ENCODE measurements at regions not wholly inside any gene's neighbourhood (a gene's known extent, or its start where the extent isn't known, plus 50 kb on each side); places are given as distances from the start of the nearest gene placed in this dataset.

DNA sequence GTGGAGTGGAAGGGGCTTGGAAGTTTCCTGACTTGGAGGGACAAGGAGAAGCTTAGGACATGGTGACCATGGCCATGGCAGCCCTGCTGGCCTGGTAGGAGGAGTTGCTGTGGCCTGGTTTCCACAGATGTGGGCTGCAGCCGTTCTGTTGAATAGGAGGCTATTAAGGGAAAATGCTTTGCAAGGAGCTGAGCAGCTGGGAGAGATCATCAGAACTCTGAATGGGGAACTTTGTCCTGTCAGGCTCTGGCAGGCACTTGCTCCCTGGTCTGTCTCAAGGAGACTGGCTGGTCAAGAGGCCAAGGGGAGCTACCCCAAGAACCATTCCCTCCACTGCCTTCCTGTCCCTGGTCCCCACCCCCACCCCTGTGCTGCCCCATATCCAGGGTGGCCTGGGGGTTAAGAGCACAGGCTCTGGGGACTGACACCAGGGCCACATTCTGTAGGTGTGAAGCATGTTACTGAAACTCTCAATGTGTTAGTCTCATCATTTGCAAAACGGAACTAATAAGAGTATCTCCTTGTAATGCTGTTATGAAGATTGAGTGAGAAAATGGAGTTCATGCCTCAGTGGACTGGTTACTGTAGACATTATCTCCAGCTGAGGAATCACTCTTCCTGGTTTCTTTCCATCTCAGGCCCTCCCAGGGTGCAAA, 84.0 kb upstream of the ARAP3 start:
- TF ChIP-seq, protein P1, sequence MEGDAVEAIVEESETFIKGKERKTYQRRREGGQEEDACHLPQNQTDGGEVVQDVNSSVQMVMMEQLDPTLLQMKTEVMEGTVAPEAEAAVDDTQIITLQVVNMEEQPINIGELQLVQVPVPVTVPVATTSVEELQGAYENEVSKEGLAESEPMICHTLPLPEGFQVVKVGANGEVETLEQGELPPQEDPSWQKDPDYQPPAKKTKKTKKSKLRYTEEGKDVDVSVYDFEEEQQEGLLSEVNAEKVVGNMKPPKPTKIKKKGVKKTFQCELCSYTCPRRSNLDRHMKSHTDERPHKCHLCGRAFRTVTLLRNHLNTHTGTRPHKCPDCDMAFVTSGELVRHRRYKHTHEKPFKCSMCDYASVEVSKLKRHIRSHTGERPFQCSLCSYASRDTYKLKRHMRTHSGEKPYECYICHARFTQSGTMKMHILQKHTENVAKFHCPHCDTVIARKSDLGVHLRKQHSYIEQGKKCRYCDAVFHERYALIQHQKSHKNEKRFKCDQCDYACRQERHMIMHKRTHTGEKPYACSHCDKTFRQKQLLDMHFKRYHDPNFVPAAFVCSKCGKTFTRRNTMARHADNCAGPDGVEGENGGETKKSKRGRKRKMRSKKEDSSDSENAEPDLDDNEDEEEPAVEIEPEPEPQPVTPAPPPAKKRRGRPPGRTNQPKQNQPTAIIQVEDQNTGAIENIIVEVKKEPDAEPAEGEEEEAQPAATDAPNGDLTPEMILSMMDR (IDR thresholded peaks at IDR 0.05; ENCODE audit: borderline replicate concordance, extremely low read depth, low read length, poor library complexity, severe bottlenecking) = no peak
- no peak for TF ChIP-seq EZH2 (IDR thresholded peaks at IDR 0.05; ENCODE audit: borderline replicate concordance, low read depth, low read length, severe bottlenecking)
- 0 out of 2 replicates have a peak, but pooled peaks cover 3% of the 10 kb centered on the region for H4K20me1 ChIP-seq (ENCODE audit: insufficient read depth, low read length)
- peaks cover 8% of the 10 kb centered on the region for H3K27me3 ChIP-seq (ENCODE audit: insufficient read depth, low read length, poor library complexity)
- H3K79me2 ChIP-seq (ENCODE audit: insufficient read depth, low read length) = no peaks in the 10 kb centered on the region
- no peaks in the 10 kb centered on the region for H3K9me3 ChIP-seq (ENCODE audit: insufficient read depth, low read length, severe bottlenecking)
- H2AFZ ChIP-seq (ENCODE audit: low read depth, low read length) = no peak overlapping the region
- H3K27ac ChIP-seq (ENCODE audit: low read length) = no peak overlapping the region
- H3K9ac ChIP-seq (ENCODE audit: low read depth, low read length) = no peak overlapping the region
- no peak overlapping the region for H3K4me3 ChIP-seq (ENCODE audit: low read depth in 1 of 2, low read length in 2 of 2)
- no peaks in the 10 kb centered on the region for H3K36me3 ChIP-seq (ENCODE audit: insufficient read depth, low read length)
- no peak overlapping the region for H3K4me2 ChIP-seq (ENCODE audit: insufficient read depth, low read length)
- DNase-seq (no peak), ATAC-seq (ENCODE audit: insufficient read depth, low read depth) (no peak)
- no peaks in the 10 kb centered on the region for H3K4me1 ChIP-seq (ENCODE audit: insufficient read depth, low read length)

DNA sequence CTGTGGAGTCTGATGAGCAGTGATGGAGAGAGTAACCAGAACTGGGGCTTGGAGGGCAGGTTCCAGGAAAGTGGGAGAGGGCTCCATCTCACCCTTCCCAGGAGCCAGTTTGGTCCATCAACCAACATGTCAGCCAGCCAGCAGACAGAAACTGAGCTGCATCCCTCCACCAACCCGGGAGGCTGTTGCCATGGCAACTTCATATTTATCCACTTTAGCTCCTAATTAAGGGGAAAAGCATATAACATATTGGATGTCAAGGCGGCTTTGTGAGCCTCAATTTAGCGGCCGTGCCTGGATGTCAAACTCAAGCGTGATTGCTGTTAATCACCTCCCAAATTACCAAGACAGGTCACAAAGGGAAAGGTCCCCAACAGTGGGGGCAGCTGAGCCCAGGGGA, 81.5 kb upstream of the ARAP3 start:
- TF ChIP-seq EZH2 (IDR thresholded peaks at IDR 0.05; ENCODE audit: borderline replicate concordance, low read depth, low read length, severe bottlenecking) = no peak
- TF ChIP-seq, protein P1 (IDR thresholded peaks at IDR 0.05; ENCODE audit: borderline replicate concordance, extremely low read depth, low read length, poor library complexity, severe bottlenecking) = no peak
- no peak overlapping the region for H3K9ac ChIP-seq (ENCODE audit: low read depth, low read length)
- H3K27ac ChIP-seq (ENCODE audit: low read length) = no peak overlapping the region
- H3K36me3 ChIP-seq (ENCODE audit: insufficient read depth, low read length) = no peaks in the 10 kb centered on the region
- no peak overlapping the region for H2AFZ ChIP-seq (ENCODE audit: low read depth, low read length)
- no peak for DNase-seq
- H3K9me3 ChIP-seq (ENCODE audit: insufficient read depth, low read length, severe bottlenecking) = no peaks in the 10 kb centered on the region
- ATAC-seq (ENCODE audit: insufficient read depth, low read depth) = no peak
- 0 out of 2 replicates have a peak, but pooled peaks cover 3% of the 10 kb centered on the region for H4K20me1 ChIP-seq (ENCODE audit: insufficient read depth, low read length)
- H3K79me2 ChIP-seq (ENCODE audit: insufficient read depth, low read length) = no peaks in the 10 kb centered on the region
- H3K4me2 ChIP-seq (ENCODE audit: insufficient read depth, low read length) = no peak overlapping the region
- H3K27me3 ChIP-seq (ENCODE audit: insufficient read depth, low read length, poor library complexity) = peaks cover 9% of the 10 kb centered on the region
- H3K4me1 ChIP-seq (ENCODE audit: insufficient read depth, low read length) = no peaks in the 10 kb centered on the region
- H3K4me3 ChIP-seq (ENCODE audit: low read depth in 1 of 2, low read length in 2 of 2) = no peak overlapping the region

DNA sequence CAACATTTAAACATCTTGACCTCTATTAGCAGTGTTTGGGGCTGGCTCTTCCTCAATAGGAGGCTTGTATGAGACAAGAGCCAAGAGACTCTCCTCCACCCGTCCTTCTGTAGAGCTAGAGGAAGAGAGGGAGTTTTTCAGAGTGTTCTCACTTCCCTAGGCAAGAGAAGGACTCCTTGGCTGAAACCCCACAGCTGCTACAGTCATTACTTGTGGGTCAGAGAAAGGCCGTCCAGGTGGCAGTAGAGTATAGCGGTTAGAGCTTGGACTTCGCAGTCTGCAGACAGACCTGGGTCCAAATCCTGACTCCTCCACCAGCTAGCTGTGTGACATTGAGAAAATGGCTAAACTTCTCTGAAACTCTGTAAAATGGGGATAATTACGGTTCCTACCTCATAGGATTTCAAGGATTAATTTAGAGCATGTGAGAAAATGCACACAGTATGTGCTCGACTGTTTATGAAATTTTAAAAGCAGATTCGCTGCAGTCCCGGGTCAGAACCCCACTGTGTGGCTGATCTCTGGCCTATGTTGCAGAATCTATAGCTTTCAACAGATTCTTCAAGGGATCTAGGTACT, 80.8 kb upstream of the ARAP3 start:
- no peak overlapping the region for H3K27ac ChIP-seq (ENCODE audit: low read length)
- 0 out of 2 replicates have a peak, but pooled peaks cover 3% of the 10 kb centered on the region for H4K20me1 ChIP-seq (ENCODE audit: insufficient read depth, low read length)
- H3K79me2 ChIP-seq (ENCODE audit: insufficient read depth, low read length) = no peaks in the 10 kb centered on the region
- DNase-seq = no peak
- H3K36me3 ChIP-seq (ENCODE audit: insufficient read depth, low read length) = no peaks in the 10 kb centered on the region
- H3K4me2 ChIP-seq (ENCODE audit: insufficient read depth, low read length) = no peak overlapping the region
- no peak overlapping the region for H2AFZ ChIP-seq (ENCODE audit: low read depth, low read length)
- H3K4me3 ChIP-seq (ENCODE audit: low read depth in 1 of 2, low read length in 2 of 2) = no peak overlapping the region
- H3K4me1 ChIP-seq (ENCODE audit: insufficient read depth, low read length) = no peaks in the 10 kb centered on the region
- no peak for TF ChIP-seq EZH2 (IDR thresholded peaks at IDR 0.05; ENCODE audit: borderline replicate concordance, low read depth, low read length, severe bottlenecking)
- TF ChIP-seq, protein P1 (IDR thresholded peaks at IDR 0.05; ENCODE audit: borderline replicate concordance, extremely low read depth, low read length, poor library complexity, severe bottlenecking) = no peak
- peaks cover 14% of the 10 kb centered on the region for H3K27me3 ChIP-seq (ENCODE audit: insufficient read depth, low read length, poor library complexity)
- H3K9me3 ChIP-seq (ENCODE audit: insufficient read depth, low read length, severe bottlenecking) = no peaks in the 10 kb centered on the region
- H3K9ac ChIP-seq (ENCODE audit: low read depth, low read length) = no peak overlapping the region
- ATAC-seq (ENCODE audit: insufficient read depth, low read depth) = no peak

Measured in DND-41 (cell line).